HG02642 (cell line): ENCODE measurements at regions not wholly inside any gene's neighbourhood (a gene's known extent, or its start where the extent isn't known, plus 50 kb on each side); places are given as distances from the start of the nearest gene placed in this dataset.
"Not testable (repeated sequence)": the region's sequence is repeated elsewhere in the genome, so short reads cannot be mapped to it uniquely, and the experiment has no call there.

Experiments used
- ATAC-seq: cut with Tn5 transposase; IDR thresholded peaks from one replicate; pipeline ENCODE4 v1.9.1; 2021; ENCODE audit warnings: mild to moderate bottlenecking; ENCODE audit not compliant: unreplicated experiment, poor library complexity

DNA sequence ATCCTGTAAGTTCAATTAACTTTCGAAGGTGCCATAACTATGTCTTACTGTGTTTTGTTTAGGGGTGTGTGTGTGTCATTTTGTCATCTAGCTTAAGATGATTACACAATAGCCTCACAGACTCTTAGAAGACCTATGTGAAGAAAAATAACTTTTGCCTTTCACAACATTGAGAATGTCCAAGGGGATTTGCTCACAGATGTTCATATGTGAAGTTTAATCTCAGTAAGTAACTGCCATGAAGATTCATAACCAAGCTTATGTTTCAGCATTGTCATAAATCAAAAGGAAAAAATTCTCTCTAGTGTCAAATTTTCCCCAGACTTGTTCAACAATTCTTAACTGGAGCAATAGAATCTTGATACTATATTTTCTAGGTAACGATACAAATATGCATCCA, 226.1 kb upstream of the PRKD1 start:
- ATAC-seq, result no peak

DNA sequence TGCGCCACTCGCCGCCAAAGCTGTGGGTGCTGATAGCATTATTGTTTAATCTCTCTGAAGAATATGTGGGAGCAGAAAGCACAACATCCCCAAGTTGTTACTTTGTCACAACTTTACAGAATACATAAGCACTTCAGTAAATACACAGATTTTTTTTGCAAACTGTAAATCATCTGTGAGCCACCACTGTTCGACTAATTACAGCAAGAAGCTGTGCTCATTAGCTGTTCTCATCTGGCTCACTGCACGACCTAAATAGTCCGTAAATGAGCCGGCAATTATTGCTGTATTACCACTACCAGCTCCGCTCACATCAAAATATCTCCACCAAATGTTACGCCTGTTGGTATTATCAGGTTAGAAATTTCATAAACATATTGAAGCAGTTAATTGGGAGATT, 228.9 kb upstream of the PRKD1 start:
- ATAC-seq, result no peak

DNA sequence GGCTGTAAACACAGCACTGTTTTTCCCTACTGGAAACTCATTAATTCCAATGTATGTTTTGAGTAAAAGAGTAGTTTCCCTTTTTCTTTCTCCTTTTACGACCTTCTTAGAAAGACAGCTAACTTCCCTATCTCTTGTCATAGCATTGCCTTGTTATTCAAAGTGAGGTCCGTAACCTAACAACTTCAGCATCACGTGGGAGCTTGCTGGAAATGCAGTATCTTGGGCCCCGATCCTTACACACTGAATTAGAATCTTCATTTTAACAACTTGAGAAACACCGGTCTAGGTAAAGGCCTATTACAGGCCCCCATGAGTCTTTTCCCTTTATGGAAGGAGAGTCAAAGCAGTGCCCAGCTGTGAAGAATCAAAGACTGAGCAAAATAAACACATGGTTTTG, 230.7 kb upstream of the PRKD1 start:
- ATAC-seq, result no peak

DNA sequence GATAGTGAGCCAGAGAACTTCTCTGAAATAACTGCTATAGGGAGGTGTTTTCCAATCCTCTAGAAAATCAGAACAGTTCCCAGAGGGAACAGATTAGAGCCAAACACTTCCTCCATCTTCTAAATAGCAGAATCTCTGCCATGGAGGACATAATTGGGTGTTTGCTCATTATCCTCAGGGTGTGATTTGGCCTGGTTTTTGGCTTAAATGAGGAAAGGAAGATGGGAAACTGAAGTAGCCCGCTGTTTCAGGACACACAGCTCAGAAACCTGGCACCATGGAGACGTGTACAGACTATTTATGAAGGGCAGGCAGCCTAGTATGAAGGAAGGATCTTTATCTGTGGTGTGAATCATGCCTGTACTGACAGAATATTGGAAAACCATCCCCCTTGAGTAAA, 231.7 kb upstream of the PRKD1 start:
- ATAC-seq, result no peak

DNA sequence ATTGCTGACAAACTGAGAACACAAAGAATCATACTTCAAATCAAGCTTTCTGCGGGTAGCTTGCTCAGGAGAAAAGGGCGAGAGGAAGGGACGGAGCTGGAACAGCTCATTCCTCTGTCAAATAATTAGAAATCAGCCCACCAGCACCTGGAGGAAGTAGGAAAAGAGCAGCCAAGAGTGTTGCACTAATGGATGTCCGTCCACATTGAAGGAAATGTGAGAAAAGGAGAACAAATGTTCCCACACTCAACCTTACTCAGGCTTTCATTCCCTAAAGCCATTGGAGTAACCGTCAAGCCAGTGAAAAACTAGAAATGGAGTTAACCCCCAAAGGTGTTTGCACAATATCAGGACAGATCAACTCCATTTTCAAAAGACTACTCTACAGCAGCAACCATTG, 233.0 kb upstream of the PRKD1 start:
- ATAC-seq, result no peak

DNA sequence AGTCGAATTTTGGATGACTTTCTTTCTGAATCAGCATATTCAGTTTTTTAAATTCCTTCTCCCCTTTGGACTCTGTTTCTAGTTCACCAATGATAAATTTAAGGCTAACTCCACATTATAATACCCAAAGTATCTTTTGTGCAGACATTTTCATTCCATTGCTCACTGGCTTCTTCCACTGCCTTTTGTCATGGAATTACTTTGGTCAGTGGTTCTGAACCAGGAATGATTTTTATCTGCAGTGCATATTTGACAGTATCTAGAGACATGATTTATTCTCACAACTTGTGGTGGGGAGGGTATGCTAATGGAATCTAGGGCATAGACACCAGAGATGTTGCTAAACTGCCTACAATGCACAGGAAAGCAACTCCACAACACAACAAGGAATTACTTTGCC, 234.4 kb upstream of the PRKD1 start:
- no peak for ATAC-seq

DNA sequence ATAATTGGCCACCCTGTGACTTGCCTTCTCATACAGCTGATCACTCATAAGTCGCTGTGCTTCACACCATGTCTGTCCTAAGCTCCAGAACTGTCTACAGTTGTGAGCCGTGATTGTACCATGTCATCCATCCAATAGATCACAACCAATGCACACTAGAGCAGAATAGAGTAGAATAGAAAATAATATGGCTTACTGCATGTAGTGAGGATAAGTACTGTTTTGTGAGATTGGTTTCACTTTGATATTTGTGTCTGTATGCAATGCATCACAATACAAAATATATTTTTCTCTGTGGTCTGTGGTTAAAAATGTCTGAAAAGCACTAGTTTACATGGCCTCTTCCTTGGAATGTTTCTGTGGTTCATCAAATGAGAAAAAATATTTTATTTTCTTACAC, 237.6 kb upstream of the PRKD1 start:
- no peak for ATAC-seq

DNA sequence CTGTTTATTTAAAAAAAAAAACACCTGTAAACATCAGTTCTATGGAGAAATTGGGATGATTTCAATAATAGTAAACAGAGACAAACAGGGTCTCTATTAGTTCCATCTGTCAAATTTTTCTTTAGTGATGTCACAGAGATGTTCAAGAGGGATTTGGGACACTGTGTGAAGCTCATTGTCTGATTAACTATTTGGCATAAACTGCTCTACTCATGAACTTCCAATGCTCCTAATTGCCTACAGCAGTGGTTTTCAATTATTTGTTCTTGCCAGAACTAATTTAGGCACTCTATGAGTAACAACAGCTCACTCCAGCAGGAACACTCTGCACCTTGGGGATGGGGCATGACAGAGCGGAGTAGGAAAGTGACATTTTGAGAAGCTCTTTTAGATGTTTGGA, 250.1 kb upstream of the PRKD1 start:
- no peak for ATAC-seq

DNA sequence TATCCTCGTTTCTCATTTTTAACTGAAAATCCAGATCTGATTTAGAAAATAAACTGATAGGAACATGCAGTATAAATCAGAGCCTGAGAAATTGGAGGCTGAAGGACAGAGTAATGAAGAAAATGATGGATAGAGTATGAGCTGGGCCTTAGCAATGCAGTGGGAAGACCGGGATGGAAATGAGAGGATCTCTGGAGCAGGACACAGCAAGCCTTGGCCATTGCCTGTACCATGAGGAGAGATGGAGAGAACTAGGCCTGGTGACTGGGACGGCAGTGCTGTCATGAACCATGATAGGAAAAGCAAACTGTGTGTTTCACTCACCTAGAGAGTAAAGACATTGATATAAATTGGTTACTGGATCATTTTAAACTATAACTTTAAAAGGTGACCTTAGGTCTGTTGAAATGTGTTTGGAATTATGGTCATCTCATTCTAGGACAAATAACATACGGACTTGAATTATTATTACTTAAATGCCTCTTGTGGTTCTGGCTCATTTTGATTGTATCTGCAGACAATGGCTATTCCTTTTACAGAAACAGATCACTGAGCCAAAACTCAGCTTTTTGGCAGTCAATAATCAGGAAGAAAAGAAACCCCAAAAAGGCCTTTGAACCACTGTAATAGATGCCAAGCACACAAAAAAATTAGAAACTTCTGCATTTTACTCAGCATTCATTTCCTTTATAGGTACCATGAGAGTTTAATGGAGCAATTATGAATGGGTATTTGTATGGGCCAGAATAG, 251.9 kb upstream of the PRKD1 start:
- ATAC-seq, result no peak

DNA sequence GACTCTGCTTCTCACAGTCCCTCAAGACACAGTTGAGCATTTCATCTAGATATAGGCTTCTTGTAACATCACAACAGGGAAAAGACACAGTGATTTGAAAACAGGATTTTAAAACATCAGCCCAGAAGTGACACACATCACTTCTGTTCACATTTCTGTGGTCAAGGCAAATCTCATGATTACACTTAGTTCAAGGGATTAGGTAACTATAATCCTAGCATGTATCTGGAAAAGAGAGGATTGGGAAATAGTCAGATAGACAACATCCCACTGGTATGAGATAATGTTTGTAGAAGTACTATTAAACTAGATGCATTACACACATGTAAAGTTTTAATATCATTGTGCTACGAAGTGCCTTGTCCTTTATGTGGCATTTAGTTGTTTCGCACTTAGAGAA, 252.6 kb upstream of the PRKD1 start:
- ATAC-seq, result no peak

DNA sequence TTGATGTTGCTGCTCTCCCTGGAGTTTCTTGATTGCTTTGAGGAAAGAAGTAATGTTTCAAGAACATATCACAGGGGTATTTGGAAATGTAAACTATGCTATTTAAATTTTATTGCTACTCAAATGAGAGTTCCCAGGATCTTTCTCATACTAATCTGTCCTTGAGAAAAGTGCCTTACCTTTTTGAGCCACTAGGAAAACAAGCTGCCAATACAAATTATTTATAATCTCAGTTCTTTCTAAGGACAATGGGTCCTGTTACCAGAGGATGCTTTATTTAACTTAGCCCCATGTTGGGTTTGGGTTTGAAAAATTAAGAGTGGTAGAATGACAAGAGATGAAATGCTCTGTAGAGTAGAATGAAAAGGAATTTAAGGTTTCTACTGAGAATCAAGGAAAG, 258.2 kb upstream of the PRKD1 start:
- no peak for ATAC-seq

DNA sequence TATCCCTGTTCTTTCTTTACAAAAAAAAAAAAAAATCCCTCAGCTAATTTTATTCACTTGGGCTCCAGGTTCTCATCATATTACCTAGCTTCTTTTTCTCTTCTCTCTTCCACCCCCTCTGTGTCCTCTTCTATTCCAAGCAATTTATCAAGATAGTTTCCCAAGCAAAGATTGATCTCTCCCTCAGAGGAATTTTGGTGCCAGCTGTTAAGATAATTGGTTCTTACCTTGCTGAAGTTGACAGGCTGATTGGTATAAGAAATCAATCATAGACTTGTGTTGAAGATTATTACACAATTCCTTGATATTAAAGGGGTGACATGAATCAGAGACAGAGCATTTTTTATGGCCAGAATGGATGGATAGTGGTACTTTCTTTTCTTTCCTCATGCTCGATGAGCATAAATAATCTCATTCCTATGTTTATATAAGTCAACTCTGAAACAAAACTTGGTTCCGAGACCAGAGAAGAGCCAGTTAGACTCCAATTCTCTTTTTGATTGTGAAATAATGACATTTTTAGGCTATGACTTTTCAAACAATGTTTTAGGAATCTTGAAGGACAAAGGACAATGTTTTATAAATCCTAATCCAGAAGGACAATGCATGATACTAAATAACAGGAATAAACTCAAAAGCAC, 264.1 kb upstream of the PRKD1 start:
- ATAC-seq, result no peak

DNA sequence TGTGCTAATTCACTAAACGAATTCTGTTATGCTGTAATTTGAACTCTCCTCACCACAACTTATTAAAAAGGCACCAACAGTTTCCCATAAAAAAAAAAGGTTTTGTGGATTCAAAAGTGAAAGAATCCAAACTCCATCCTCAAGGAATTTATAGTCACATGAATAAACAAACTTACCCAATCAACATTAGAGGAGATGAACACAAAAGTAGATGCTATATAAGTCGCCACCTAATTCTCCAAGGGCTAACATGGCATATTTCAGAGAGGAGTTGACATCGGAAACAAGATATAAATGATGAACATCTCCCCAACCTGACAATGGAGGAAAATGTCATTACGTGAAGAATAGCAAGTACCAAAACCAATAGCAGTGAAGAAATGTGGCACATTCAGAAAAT, 265.5 kb upstream of the PRKD1 start:
- no peak for ATAC-seq

DNA sequence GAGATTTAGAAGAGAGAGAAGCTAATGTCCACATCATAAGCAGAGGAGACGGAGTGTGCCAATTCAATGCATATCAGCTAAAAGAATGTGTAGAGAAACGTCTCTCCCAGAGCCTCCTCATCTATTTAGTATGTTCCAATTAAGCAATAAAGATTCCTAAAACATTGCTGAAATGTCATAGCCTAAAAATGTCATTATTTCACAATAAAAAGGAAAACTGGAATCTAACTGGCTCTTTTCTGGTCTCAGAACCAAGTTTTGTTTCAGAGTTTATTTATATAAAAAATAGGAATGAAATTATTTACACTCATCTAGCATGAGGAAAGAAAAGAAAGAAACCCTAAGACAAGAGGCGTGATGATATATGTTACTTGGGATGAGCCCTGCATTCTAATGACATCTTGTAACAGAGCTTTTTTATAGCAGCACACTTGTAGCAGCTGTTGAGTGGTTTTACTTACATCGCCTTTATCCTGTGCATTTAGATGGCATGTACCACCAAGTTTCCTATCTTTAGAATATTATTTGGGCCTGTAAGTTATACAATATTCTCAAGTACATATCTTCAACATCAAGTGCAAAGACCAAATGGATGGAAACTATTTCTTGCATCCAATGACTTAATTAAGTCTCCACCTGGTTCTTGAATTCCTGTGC, 266.3 kb upstream of the PRKD1 start:
- no peak for ATAC-seq

DNA sequence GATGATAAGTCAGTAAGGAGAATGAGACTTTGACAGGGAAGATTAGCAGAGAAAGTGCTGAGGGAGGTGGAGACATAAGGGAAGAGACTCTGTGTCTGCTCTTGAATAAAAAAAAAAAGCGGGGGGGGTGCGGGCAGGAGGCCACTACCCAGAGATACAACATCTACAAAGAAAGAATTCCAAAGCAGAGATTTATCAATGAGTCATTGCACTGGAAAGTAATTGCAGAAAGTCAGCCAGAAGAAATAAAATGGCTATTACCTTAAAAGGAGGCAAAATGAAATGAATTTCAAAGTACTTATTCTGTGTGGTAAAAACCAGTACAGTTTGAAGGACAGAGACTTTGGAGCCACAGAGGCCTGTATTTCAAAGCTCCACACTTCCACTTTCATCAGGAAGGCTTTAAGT, 267.1 kb upstream of the PRKD1 start:
- ATAC-seq, result no peak

DNA sequence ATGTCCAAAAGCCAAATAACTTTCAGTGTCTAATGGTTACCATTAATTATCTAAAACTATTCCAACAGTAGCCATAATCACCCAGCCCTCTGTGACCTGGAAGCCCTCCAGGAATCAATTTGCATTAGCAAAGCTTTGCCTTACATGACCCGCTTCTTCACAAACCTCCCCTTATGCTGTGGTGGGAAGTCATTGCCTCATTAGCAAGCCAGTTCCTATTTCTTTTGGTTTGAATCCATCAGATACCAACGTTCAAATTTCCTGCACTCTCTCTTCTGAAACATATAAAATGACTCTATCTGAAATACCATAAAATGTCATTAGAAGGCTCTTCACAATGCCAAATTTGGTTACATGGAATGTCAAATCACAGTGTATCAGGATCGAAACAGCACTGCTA, 268.3 kb upstream of the PRKD1 start:
- ATAC-seq, result no peak

DNA sequence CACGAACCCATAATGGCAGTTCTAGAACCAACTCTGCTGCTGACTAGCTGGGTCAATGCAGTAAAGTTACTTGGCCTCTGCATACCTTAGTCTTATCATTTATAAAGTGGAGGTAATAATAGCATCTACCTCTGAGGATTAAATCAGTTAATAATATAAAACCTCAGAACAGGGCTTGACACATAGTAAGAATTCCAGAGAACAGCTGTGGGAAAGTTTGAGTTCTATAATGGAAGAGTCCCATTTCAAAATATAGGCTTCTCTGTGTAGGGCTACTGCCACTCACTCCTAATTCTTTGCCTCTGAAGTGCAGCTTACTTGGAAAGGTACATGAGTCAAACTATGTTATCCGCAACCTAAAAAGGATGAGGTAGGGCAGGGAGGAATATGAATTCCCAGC, 269.2 kb upstream of the PRKD1 start:
- ATAC-seq, result no peak

DNA sequence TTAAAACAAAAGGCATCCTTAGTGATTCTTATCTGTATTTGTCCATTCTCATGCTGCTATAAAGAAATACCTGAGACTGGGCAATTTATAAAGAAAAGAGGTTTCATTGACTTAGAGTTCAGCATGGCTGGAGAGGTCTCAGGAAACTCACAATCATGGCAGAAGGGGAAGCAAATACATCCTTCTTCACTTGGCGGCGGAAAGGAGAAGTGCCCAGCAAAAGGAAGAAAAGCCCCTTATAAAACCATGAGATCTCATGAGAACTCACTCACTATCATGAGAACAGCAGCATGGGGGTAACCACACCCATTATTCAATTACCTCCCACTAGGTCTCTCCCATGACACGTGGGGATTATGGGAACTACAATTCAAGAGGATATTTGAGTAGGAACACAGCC, 271.1 kb upstream of the PRKD1 start:
- not testable (repeated sequence) for ATAC-seq

DNA sequence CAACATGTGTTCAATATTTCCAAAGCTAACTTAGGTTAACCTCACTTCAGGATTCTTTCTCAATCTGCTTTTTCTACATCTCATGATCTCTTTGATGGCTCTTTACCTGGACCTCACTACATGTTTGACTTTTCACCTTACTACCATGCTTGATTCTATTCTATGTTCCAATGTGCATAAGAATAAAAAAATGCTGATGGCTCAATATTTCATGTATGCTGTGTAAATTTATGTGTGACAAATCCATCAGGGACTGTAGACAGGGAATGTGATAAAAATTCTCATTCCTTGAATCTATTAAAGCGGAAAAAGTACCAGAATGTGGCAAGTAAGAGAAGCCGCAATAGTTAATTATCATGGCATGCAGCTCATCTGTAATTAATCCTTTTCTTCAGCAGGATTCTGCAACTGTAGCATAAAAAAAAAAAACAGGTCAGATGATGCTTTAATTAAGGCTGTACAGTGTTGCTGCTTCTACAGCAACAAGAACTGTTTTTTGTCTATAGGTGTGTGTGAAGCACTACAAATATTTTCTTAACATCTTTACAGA, 276.9 kb upstream of the PRKD1 start:
- no peak for ATAC-seq

DNA sequence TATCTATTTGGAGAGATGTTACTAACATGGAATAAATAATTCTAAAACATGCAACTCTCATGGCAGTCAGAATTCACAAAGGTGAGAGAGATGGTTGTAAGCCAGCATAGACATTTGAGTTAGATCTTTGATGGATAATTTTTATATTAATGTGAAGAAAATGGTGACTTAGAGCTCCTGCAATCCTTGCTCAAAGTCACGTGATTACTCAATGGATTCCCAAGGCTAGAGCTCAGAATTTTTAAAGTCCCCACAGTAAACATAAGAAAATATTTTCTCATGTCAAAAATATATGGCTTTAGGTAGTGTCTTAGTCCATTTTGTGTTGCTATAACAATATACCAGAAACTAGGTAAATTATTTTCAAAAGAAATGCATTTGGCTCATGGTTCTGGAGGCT, 281.5 kb upstream of the PRKD1 start:
- ATAC-seq, result no peak

DNA sequence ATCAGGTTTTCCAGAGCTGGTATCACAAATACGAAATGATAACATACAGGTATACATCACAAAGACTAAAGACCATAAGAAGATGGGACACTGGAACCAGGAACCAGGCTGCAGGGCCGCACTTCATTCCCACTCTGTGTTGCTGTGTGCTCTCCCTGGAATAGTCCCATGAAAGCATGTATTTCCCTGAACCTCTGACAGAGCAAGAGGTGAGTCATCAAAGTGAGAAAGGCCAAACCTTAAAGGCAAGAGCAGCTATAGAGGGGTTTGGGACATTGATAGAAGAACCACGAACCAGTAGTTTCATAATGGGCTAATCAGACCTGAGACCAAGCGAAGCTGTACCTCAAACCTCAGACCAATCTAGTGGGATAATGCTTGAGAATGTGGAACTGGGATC, 283.0 kb upstream of the PRKD1 start:
- no peak for ATAC-seq

DNA sequence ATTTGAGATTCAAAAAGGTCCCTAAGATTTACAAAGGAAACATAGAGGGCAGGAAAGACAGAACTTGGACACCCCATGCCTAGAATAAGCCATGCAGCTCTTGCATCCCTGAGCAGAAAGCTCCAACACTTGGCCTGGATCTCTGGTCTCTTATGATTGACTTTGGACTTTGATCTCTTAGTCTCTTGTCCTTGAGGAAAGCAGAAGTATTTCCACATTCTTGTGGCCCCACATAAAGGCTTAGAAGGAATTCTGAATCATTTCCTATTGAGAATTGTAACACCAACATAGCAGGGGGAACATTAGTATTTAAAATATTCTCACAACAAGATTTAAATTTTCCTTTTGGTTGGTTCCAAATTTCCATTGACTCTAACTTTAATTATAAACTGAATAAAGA, 283.7 kb upstream of the PRKD1 start:
- ATAC-seq, result no peak
